CD4-positive, alpha-beta T cell treated with Interleukin-21 for 1 hour (primary cell): ENCODE measurements at regions not wholly inside any gene's neighbourhood (a gene's known extent, or its start where the extent isn't known, plus 50 kb on each side); places are given as distances from the start of the nearest gene placed in this dataset.
A peak's percentile ranks its signal among the peaks of the same experiment; 100 is the strongest.
"Not testable (repeated sequence)": the region's sequence is repeated elsewhere in the genome, so short reads cannot be mapped to it uniquely, and the experiment has no call there.

Experiments used
- DNase-seq: peaks from one replicate; pipeline ENCODE4 v3.0.0-alpha.2; 2020

- DNase-seq: no peak
Observed at GRCh38 chr6:66995669-66996068, 1288.6 kb upstream of the EYS start.

GRCh38 chr6:66993708-66994107 is 1286.7 kb upstream of the EYS start:
- DNase-seq: not testable (repeated sequence)

GRCh38 chr6:66993272-66993671 is 1286.2 kb upstream of the EYS start:
- DNase-seq: no peak

GRCh38 chr6:66992660-66993059 is 1285.6 kb upstream of the EYS start:
- DNase-seq: no peak

GRCh38 chr6:66986940-66987339 is 1279.9 kb upstream of the EYS start:
- no peak for DNase-seq

- DNase-seq: no peak
Observed at GRCh38 chr6:66985816-66986215, 1278.8 kb upstream of the EYS start.

GRCh38 chr6:66970373-66970772 is 1263.3 kb upstream of the EYS start:
- DNase-seq: no peak

GRCh38 chr6:66965227-66965626 is 1258.2 kb upstream of the EYS start:
- no peak for DNase-seq

- no peak for DNase-seq
Observed at GRCh38 chr6:66964216-66964615, 1257.2 kb upstream of the EYS start.

- no peak for DNase-seq
Observed at GRCh38 chr6:66962082-66962481, 1255.1 kb upstream of the EYS start.

GRCh38 chr6:66961191-66961590 is 1254.2 kb upstream of the EYS start:
- DNase-seq: no peak

- no peak for DNase-seq
Observed at GRCh38 chr6:66949191-66949661, 1242.2 kb upstream of the EYS start.

GRCh38 chr6:66948106-66948505 is 1241.1 kb upstream of the EYS start:
- DNase-seq: no peak

- DNase-seq: no peak
Observed at GRCh38 chr6:66940003-66940402, 1233.0 kb upstream of the EYS start.

GRCh38 chr6:66937180-66937579 is 1230.2 kb upstream of the EYS start:
- no peak for DNase-seq

GRCh38 chr6:66935612-66936011 is 1228.6 kb upstream of the EYS start:
- no peak for DNase-seq

- no peak for DNase-seq
Observed at GRCh38 chr6:66931787-66932186, 1224.8 kb upstream of the EYS start.

- no peak for DNase-seq
Observed at GRCh38 chr6:66930559-66931290, 1223.7 kb upstream of the EYS start.

GRCh38 chr6:66926060-66926459 is 1219.0 kb upstream of the EYS start:
- DNase-seq: no peak

- no peak for DNase-seq
Observed at GRCh38 chr6:66913657-66914056, 1206.6 kb upstream of the EYS start.

GRCh38 chr6:66902457-66902856 is 1195.4 kb upstream of the EYS start:
- no peak for DNase-seq

- no peak for DNase-seq
Observed at GRCh38 chr6:66900133-66901083, 1193.4 kb upstream of the EYS start.

- DNase-seq: peak; percentile 1
Observed at GRCh38 chr6:66897576-66897975, 1190.5 kb upstream of the EYS start.

- no peak for DNase-seq
Observed at GRCh38 chr6:66896415-66896814, 1189.4 kb upstream of the EYS start.
